GM10248 (cell line): ENCODE measurements at regions not wholly inside any gene's neighbourhood (a gene's known extent, or its start where the extent isn't known, plus 50 kb on each side); places are given as distances from the start of the nearest gene placed in this dataset.

Experiments used
- CTCF ChIA-PET: fragments of 300-600 bp; sonication (Branson Sonifier 250); formaldehyde crosslinking; extraction: SDS; loops from one replicate; lab custom pipeline; 2021; ENCODE audit warnings: antibody characterized with exemption; lab: Yijun Ruan, JAX
- POLR2A ChIA-PET: fragments of 350-650 bp; sonication (Branson Sonifier 250); formaldehyde crosslinking; extraction: SDS; loops from one replicate; lab custom pipeline; 2020; ENCODE audit warnings: antibody characterized with exemption; lab: Yijun Ruan, JAX
- DNase-seq: peaks from one replicate; pipeline ENCODE4 v3.0.0; 2012; ENCODE audit errors: extremely low spot score
- CTCF ChIP-seq: IDR thresholded peaks from 2 replicates; pipeline ENCODE4 v1.5.1; 2012; ENCODE audit warnings: mild to moderate bottlenecking, low read depth; ENCODE audit errors: extremely low read depth, missing control alignments, control extremely low read depth

DNA sequence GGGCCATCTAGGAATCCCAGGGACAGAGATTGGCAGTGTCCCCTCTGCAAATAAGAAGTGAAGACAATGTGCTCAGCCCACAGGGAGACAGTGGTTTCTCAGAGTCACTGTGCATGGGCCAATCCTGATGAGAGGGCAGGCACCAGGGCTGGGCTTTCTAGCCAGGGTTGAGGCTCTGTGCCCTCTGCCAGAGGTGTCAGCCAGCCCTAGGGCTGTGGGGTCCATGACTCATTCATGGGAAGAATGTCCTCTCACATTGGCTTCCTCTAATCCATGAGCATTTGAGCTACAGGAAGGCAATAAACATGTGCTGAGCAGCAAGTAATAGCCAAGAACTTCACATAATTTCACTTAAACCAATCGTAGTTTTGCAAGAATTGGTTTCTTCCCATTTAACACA lies 482.0 kb upstream of the MGMT start:
- no peak for TF ChIP-seq CTCF
- ChIA-PET CTCF (interaction anchor here (1.3 kb wide), 1 partner anchor 18 kb away, joined by 3 read pairs; no protein-coding TSS in a partner anchor), POLR2A (no interaction called here)
- no peak for DNase-seq

DNA sequence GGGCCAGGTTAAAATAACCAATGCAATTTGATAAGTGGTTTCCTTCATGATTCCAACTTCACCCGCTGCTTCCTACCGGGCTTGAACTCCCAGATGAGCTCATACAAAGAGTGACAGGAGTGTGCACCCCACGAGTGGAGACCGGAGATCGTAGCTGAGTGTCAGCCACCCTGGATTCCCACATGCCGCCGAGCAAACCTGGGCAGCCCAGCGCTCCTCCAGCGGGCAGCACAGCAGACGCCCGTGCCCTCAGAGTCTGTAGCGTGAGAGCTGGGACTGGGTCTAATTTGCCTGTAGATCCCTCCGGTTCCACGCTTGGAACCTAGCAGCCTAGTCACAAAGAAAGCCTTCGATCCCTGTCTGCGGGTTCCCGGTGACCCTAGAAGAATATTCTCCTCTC lies 476.1 kb upstream of the MGMT start:
- TF ChIP-seq CTCF: no peak
- CTCF ChIA-PET: no interaction called here
- no peak for DNase-seq
- POLR2A ChIA-PET: no interaction called here

GRCh38 chr10:128992770-128993169 lies 474.3 kb upstream of the MGMT start:
- no peak for DNase-seq
- CTCF ChIA-PET: interaction anchor here (1.6 kb wide), 1 partner anchor 12 kb away, joined by 6 read pairs; no protein-coding TSS in a partner anchor
- POLR2A ChIA-PET: no interaction called here
- no peak for TF ChIP-seq CTCF

DNA sequence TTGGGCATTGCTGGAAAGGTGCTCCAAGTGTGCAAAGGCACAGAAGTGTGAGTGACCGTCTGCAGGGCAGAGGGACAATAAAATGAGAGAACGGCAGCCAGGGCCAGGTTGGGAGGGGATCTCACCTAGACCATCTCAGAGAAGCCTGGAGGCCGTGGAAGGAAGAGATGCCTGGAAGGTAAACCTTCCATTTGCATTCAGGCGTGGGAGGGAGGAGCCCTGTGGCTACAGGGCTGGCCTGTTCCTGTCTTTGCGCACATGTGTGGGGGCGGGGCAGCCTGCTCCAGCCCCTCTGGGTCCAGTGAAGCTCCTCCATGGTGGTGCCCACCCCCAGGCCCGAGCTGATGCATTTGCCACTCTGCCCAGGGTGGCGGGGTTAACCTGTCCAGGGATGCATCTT lies 473.6 kb upstream of the MGMT start:
- TF ChIP-seq CTCF: no peak
- ChIA-PET POLR2A (no interaction called here), CTCF (interaction anchor here (1.6 kb wide), 1 partner anchor 11 kb away, joined by 6 read pairs; no protein-coding TSS in a partner anchor)
- DNase-seq: no peak

- ChIA-PET CTCF (interaction anchor here (1.6 kb wide), 1 partner anchor 11 kb away, joined by 6 read pairs; no protein-coding TSS in a partner anchor), POLR2A (no interaction called here)
- no peak for TF ChIP-seq CTCF
- no peak for DNase-seq
Measured at GRCh38 chr10:128993911-128994538, 473.0 kb upstream of the MGMT start.

DNA sequence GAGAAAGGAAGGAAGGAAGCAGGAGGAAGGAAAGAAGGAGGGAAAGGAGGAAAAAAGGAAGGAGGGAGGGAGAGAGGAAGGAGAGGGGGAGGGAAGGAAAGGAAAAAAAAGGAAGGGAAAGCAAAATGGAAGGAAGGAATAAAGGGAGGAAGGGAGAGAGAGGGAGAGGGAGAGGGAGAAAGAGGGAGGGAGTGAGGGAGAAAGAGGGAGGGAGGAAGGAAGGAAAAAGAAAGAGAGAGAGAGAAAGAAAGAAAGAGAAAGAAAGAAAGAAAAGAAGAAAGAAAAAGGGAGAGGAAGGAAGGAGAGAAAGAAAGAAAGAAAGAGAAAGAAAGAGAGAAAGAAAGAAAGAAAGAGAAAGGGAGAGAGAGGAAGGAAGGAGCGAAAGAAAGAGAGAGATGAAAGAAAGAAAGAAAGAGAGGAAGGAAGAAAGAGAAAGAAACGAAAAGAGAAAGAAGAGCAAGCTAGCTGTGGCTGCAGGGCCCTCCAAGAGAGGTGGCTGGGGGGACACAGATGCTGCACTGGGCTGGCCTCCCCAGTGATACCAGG lies 472.4 kb upstream of the MGMT start:
- no peak for TF ChIP-seq CTCF
- CTCF ChIA-PET: no interaction called here
- DNase-seq: no peak
- POLR2A ChIA-PET: no interaction called here
